Gastroesophageal sphincter (tissue), 4 donors: ENCODE measurements at regions not wholly inside any gene's neighbourhood (a gene's known extent, or its start where the extent isn't known, plus 50 kb on each side); places are given as distances from the start of the nearest gene placed in this dataset.

ENCODE experiments used
- ATAC-seq: fragments of 150-250 bp; one replicate; pipeline ENCODE4 v1.9.1; 2016; ENCODE audit warnings: mild to moderate bottlenecking, moderate library complexity
- H3K27ac ChIP-seq, 4 donors: fragments of 200-600 bp; sonication (generic) in 3 of 4; 1 replicate in 3 of 4; 2 replicates in 1 of 4; pipeline ENCODE4 v1.5.1; 2016 to 2019
- H3K27me3 ChIP-seq: fragments of 200-600 bp; sonication (generic); one replicate; pipeline ENCODE4 v1.5.1; 2019
- H3K36me3 ChIP-seq, 2 donors: fragments of 200-600 bp; sonication (generic); one replicate each; pipeline ENCODE4 v1.5.1; 2019; ENCODE audit warnings: control low read depth in 1 of 2
- H3K4me1 ChIP-seq, 3 donors: fragments of 200-600 bp; sonication (generic); 1 replicate in 2 of 3; 2 replicates in 1 of 3; pipeline ENCODE4 v1.5.1; 2016 to 2019; ENCODE audit warnings: control low read depth in 2 of 3
- H3K4me3 ChIP-seq, 2 donors: fragments of 200-600 bp; sonication (generic); one replicate each; pipeline ENCODE4 v1.5.1; 2019; ENCODE audit warnings: mild to moderate bottlenecking in 1 of 2, moderate library complexity in 1 of 2
- H3K9me3 ChIP-seq, 3 donors: fragments of 200-600 bp; sonication (generic); one replicate each; pipeline ENCODE4 v1.5.1; 2017 to 2019; ENCODE audit warnings: control low read depth in 2 of 3
- CTCF ChIP-seq, 4 experiments: fragments of 200-600 bp in 2 of 4; fragments of 450-650 bp in 2 of 4; sonication (generic) in 1 of 4; IDR thresholded peaks; one replicate each; pipeline ENCODE4 v1.5.1; 2017 to 2019; ENCODE audit warnings: antibody characterized with exemption in 4 of 4, mild to moderate bottlenecking in 2 of 4, moderate library complexity in 2 of 4
- EP300 ChIP-seq: sonication (generic); formaldehyde crosslinking; IDR thresholded peaks from one replicate; pipeline ENCODE4 v1.6.1; 2017; ENCODE audit warnings: antibody characterized with exemption, mild to moderate bottlenecking
- POLR2A ChIP-seq, 2 donors: fragments of 450-650 bp; IDR thresholded peaks; one replicate each; pipeline ENCODE4 v1.6.1; 2017; ENCODE audit warnings: antibody characterized with exemption in 2 of 2, mild to moderate bottlenecking in 2 of 2, moderate library complexity in 1 of 2
- POLR2AphosphoS5 ChIP-seq: sonication (generic); formaldehyde crosslinking; IDR thresholded peaks from one replicate; pipeline ENCODE4 v1.6.1; 2017; ENCODE audit warnings: antibody characterized with exemption
- WGBS, 2 donors: methylation state at CpG; one replicate each; pipeline ENCODE4 v1.1.5; 2018; ENCODE audit warnings: low coverage in 1 of 2; 5-methylcytosine and 5-hydroxymethylcytosine counted together

GRCh38 chr5:144913661-144914060, 743.0 kb downstream of the KCTD16 start:
- ATAC-seq: no peak
- no peaks in the 10 kb centered on the region for H3K36me3 ChIP-seq
- H3K27me3 ChIP-seq: no peaks in the 10 kb centered on the region
- WGBS, 2 donors: 41 to 42% methylated on average over 2 of the region's 2 CpGs
- H3K4me3 ChIP-seq: no peak overlapping the region
- TF ChIP-seq POLR2AphosphoS5 (no peak), CTCF (IDR thresholded peaks at IDR 0.05) (no peak), EP300 (no peak), POLR2A (IDR thresholded peaks at IDR 0.05) (no peak)
- H3K4me1 ChIP-seq: no peaks in the 10 kb centered on the region
- peaks cover 0 to 6% (median 0%) of the 10 kb centered on the region in 3 donors for H3K9me3 ChIP-seq
- no peak overlapping the region for H3K27ac ChIP-seq

GRCh38 chr5:144896473-144896872, 725.8 kb downstream of the KCTD16 start:
- Histone ChIP-seq H3K27ac (no peak overlapping the region), H3K4me1 (no peaks in the 10 kb centered on the region), H3K4me3 (no peak overlapping the region), H3K27me3 (no peaks in the 10 kb centered on the region), H3K36me3 (no peaks in the 10 kb centered on the region), H3K9me3 (no peaks in the 10 kb centered on the region)
- ATAC-seq: no peak
- 62 to 72% methylated on average over 2 of the region's 2 CpGs for WGBS, 2 donors
- no peak for TF ChIP-seq POLR2AphosphoS5
- no peak for TF ChIP-seq EP300
- no peak for TF ChIP-seq CTCF (IDR thresholded peaks at IDR 0.05)
- TF ChIP-seq POLR2A (IDR thresholded peaks at IDR 0.05): no peak

- WGBS, 2 donors: 59 to 100% methylated on average over 1 of the region's 1 CpG
- H3K4me1 ChIP-seq: no peaks in the 10 kb centered on the region
- TF ChIP-seq POLR2AphosphoS5: no peak
- TF ChIP-seq POLR2A (IDR thresholded peaks at IDR 0.05): no peak
- TF ChIP-seq CTCF (IDR thresholded peaks at IDR 0.05): no peak
- no peak for TF ChIP-seq EP300
Measured at GRCh38 chr5:144886668-144887067, 716.0 kb downstream of the KCTD16 start.

GRCh38 chr5:144882739-144883283, 712.1 kb downstream of the KCTD16 start:
- no peaks in the 10 kb centered on the region for H3K9me3 ChIP-seq
- H3K4me1 ChIP-seq: no peaks in the 10 kb centered on the region
- H3K27ac ChIP-seq: no peak overlapping the region
- ATAC-seq: no peak
- H3K27me3 ChIP-seq: no peaks in the 10 kb centered on the region
- TF ChIP-seq POLR2A (IDR thresholded peaks at IDR 0.05) (no peak), EP300 (no peak), POLR2AphosphoS5 (no peak), CTCF (IDR thresholded peaks at IDR 0.05) (no peak)
- no peak overlapping the region for H3K4me3 ChIP-seq
- WGBS, 2 donors: 76 to 91% methylated on average over 3 of the region's 3 CpGs
- H3K36me3 ChIP-seq: no peaks in the 10 kb centered on the region

More at GRCh38 chr5:144886668-144887067, 716.0 kb downstream of the KCTD16 start:
- no peak overlapping the region for H3K4me3 ChIP-seq
- H3K27me3 ChIP-seq: no peaks in the 10 kb centered on the region
- no peak overlapping the region for H3K27ac ChIP-seq
- ATAC-seq: no peak
- no peaks in the 10 kb centered on the region for H3K36me3 ChIP-seq
- H3K9me3 ChIP-seq: peaks cover 0 to 15% (median 0%) of the 10 kb centered on the region in 3 donors

GRCh38 chr5:144880513-144880912, 709.8 kb downstream of the KCTD16 start:
- Histone ChIP-seq H3K27me3 (no peaks in the 10 kb centered on the region), H3K9me3 (no peaks in the 10 kb centered on the region), H3K4me1 (no peaks in the 10 kb centered on the region), H3K27ac (no peak overlapping the region), H3K4me3 (no peak overlapping the region), H3K36me3 (no peaks in the 10 kb centered on the region)
- ATAC-seq: no peak
- TF ChIP-seq POLR2A (IDR thresholded peaks at IDR 0.05): no peak
- no peak for TF ChIP-seq CTCF (IDR thresholded peaks at IDR 0.05)
- 0 to 47% methylated on average over 2 of the region's 2 CpGs for WGBS, 2 donors
